Lower lobe of right lung (tissue), 2 donors: ENCODE measurements at regions not wholly inside any gene's neighbourhood (a gene's known extent, or its start where the extent isn't known, plus 50 kb on each side); places are given as distances from the start of the nearest gene placed in this dataset.

Experiments
- ATAC-seq, 2 donors: fragments of 200-7000 bp; cut with Tn5 transposase; one replicate each; pipeline ENCODE4 v1.9.1; 2020 to 2022; ENCODE audit warnings: mild to moderate bottlenecking in 2 of 2, moderate library complexity in 2 of 2
- DNase-seq: peaks from one replicate; pipeline ENCODE4 v3.0.0-alpha.2; 2020
- H3K27ac ChIP-seq: fragments of 200-600 bp; one replicate; pipeline ENCODE4 v1.8.0; 2022
- H3K27me3 ChIP-seq: fragments of 200-600 bp; one replicate; pipeline ENCODE4 v1.8.0; 2022; ENCODE audit warnings: low read depth
- H3K36me3 ChIP-seq: fragments of 200-600 bp; one replicate; pipeline ENCODE4 v1.8.0; 2022; ENCODE audit warnings: mild to moderate bottlenecking
- H3K4me1 ChIP-seq: fragments of 200-600 bp; one replicate; pipeline ENCODE4 v1.8.0; 2022
- H3K4me3 ChIP-seq: fragments of 200-600 bp; one replicate; pipeline ENCODE4 v1.8.0; 2022; ENCODE audit warnings: mild to moderate bottlenecking
- H3K9me3 ChIP-seq: fragments of 200-600 bp; one replicate; pipeline ENCODE4 v1.8.0; 2022
- CTCF ChIP-seq: fragments of 200-600 bp; IDR thresholded peaks from one replicate; pipeline ENCODE4 v1.8.0; 2022; ENCODE audit warnings: antibody characterized with exemption, mild to moderate bottlenecking
- intact Hi-C: fragments of 100-400 bp; cut with DNase I; formaldehyde crosslinking; loops from one replicate; pipeline ENCODE4 v1.11.0; 2022
- donor health status: DM: no; HTN: yes; CAD: no; lungs with severe emphysema.

- H3K27me3 ChIP-seq = no peaks in the 10 kb centered on the region
- no peak for ATAC-seq
- DNase-seq = no peak
- TF ChIP-seq CTCF = no peak
- no peaks in the 10 kb centered on the region for H3K4me1 ChIP-seq
- intact Hi-C loops = no loop called here
- H3K9me3 ChIP-seq = no peaks in the 10 kb centered on the region
- H3K36me3 ChIP-seq = no peaks in the 10 kb centered on the region
- no peak overlapping the region for H3K27ac ChIP-seq
- no peak overlapping the region for H3K4me3 ChIP-seq
Observed at GRCh38 chr12:93319523-93320050, 58.1 kb upstream of the NUDT4 start.

GRCh38 chr12:93322784-93323183 is 54.9 kb upstream of the NUDT4 start:
- Histone ChIP-seq H3K27me3 (no peaks in the 10 kb centered on the region), H3K9me3 (no peaks in the 10 kb centered on the region), H3K27ac (no peak overlapping the region), H3K4me3 (no peak overlapping the region), H3K36me3 (no peaks in the 10 kb centered on the region), H3K4me1 (no peaks in the 10 kb centered on the region)
- DNase-seq (no peak), ATAC-seq (no peak)
- no peak for TF ChIP-seq CTCF
- intact Hi-C loops = no loop called here

GRCh38 chr12:93323625-93324329 is 53.9 kb upstream of the NUDT4 start:
- Histone ChIP-seq H3K9me3 (no peaks in the 10 kb centered on the region), H3K4me3 (no peak overlapping the region), H3K27me3 (no peaks in the 10 kb centered on the region), H3K27ac (no peak overlapping the region), H3K36me3 (no peaks in the 10 kb centered on the region), H3K4me1 (no peaks in the 10 kb centered on the region)
- DNase-seq (no peak), ATAC-seq (no peak)
- no peak for TF ChIP-seq CTCF
- intact Hi-C loops = no loop called here

GRCh38 chr12:93325855-93326254 is 51.9 kb upstream of the NUDT4 start:
- no peak for ATAC-seq
- H3K27ac ChIP-seq = no peak overlapping the region
- intact Hi-C loops = no loop called here
- no peaks in the 10 kb centered on the region for H3K4me1 ChIP-seq
- no peaks in the 10 kb centered on the region for H3K9me3 ChIP-seq
- no peak overlapping the region for H3K4me3 ChIP-seq
- TF ChIP-seq CTCF = no peak
- no peaks in the 10 kb centered on the region for H3K36me3 ChIP-seq
- no peak for DNase-seq
- no peaks in the 10 kb centered on the region for H3K27me3 ChIP-seq
